Activated naive CD4-positive, alpha-beta T cell treated with anti-CD3 and anti-CD28 coated beads for 36 hours (primary cell): ENCODE measurements at regions not wholly inside any gene's neighbourhood (a gene's known extent, or its start where the extent isn't known, plus 50 kb on each side); places are given as distances from the start of the nearest gene placed in this dataset.

Source experiments
- CTCF ChIA-PET: fragments of 350-600 bp; sonication (Branson Sonifier 250); formaldehyde crosslinking; loops from one replicate; lab custom pipeline; 2021; ENCODE audit warnings: antibody characterized with exemption; lab: Charles Lee
- DNase-seq: peaks from one replicate; pipeline ENCODE4 v3.0.0-alpha.2; 2020
- H3K27ac Mint-ChIP-seq: one replicate; pipeline ENCODE4 v1.8.0; 2021; ENCODE audit warnings: mild to moderate bottlenecking, mixed read lengths
- H3K27me3 Mint-ChIP-seq: one replicate; pipeline ENCODE4 v1.8.0; 2021; ENCODE audit warnings: low read depth, mixed read lengths
- H3K36me3 Mint-ChIP-seq: one replicate; pipeline ENCODE4 v1.8.0; 2021; ENCODE audit warnings: low read depth, mixed read lengths
- H3K4me1 Mint-ChIP-seq: one replicate; pipeline ENCODE4 v1.8.0; 2021; ENCODE audit warnings: low read depth, mixed read lengths
- H3K4me3 Mint-ChIP-seq: one replicate; pipeline ENCODE4 v1.8.0; 2021; ENCODE audit warnings: mild to moderate bottlenecking, moderate library complexity, mixed read lengths
- H3K9me3 Mint-ChIP-seq: one replicate; pipeline ENCODE4 v1.8.0; 2021; ENCODE audit warnings: mixed read lengths
- intact Hi-C: fragments of 100-400 bp; cut with micrococcal nuclease; formaldehyde crosslinking; loops from one replicate; pipeline ENCODE4 v1.15.1; 2023

GRCh38 chr1:17944646-17945045 lies 163.0 kb upstream of the IGSF21 start:
- no peak overlapping the region for H3K27ac Mint-ChIP-seq
- DNase-seq = no peak
- H3K9me3 Mint-ChIP-seq = no peaks in the 10 kb centered on the region
- H3K4me3 Mint-ChIP-seq = no peak overlapping the region
- H3K4me1 Mint-ChIP-seq = no peaks in the 10 kb centered on the region
- CTCF ChIA-PET = no interaction called here
- H3K27me3 Mint-ChIP-seq = peaks cover 5% of the 10 kb centered on the region
- intact Hi-C loops = no loop called here
- H3K36me3 Mint-ChIP-seq = no peaks in the 10 kb centered on the region

GRCh38 chr1:17946434-17946833 lies 161.2 kb upstream of the IGSF21 start:
- DNase-seq = no peak
- Mint-ChIP-seq H3K27ac (no peak overlapping the region), H3K9me3 (no peaks in the 10 kb centered on the region), H3K27me3 (peaks cover 5% of the 10 kb centered on the region), H3K4me3 (no peak overlapping the region), H3K4me1 (no peaks in the 10 kb centered on the region), H3K36me3 (no peaks in the 10 kb centered on the region)
- intact Hi-C loops = no loop called here
- CTCF ChIA-PET = interaction anchor here (1.1 kb wide), 1 partner anchor 154 kb away, joined by 4 read pairs; no protein-coding TSS in a partner anchor

GRCh38 chr1:17948594-17948993 lies 159.0 kb upstream of the IGSF21 start:
- no peak for DNase-seq
- intact Hi-C loops = no loop called here
- Mint-ChIP-seq H3K4me3 (no peak overlapping the region), H3K4me1 (no peaks in the 10 kb centered on the region), H3K36me3 (no peaks in the 10 kb centered on the region), H3K27me3 (peaks cover 6% of the 10 kb centered on the region), H3K9me3 (no peaks in the 10 kb centered on the region), H3K27ac (no peak overlapping the region)
- CTCF ChIA-PET = no interaction called here

DNA sequence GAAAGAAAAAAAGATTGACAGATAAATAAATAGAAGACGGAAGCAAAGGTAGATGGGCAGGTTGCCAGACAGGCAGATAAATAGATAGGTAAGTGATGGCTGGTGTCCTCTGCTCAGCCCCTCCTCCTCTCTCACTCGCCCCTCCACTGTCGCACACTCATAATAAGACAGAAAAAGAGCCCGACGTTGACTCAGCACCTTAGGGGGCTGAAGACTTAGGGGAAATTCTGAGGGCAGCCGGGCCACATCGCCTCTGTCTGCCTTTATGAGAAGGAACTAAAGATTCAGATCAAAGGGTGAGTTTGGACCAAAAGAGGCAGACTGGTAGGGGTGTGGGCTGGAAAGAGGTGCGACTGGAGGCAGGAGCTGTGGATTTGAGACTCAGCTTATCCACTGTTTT lies 158.1 kb upstream of the IGSF21 start:
- peaks cover 6% of the 10 kb centered on the region for H3K27me3 Mint-ChIP-seq
- CTCF ChIA-PET = no interaction called here
- H3K27ac Mint-ChIP-seq = no peak overlapping the region

GRCh38 chr1:17950728-17951127 lies 156.9 kb upstream of the IGSF21 start:
- Mint-ChIP-seq H3K9me3 (no peaks in the 10 kb centered on the region), H3K4me3 (no peak overlapping the region), H3K4me1 (no peaks in the 10 kb centered on the region), H3K27me3 (peaks cover 8% of the 10 kb centered on the region), H3K36me3 (no peaks in the 10 kb centered on the region), H3K27ac (no peak overlapping the region)
- CTCF ChIA-PET = no interaction called here
- intact Hi-C loops = no loop called here
- no peak for DNase-seq

More for the DNA sequence above, 158.1 kb upstream of the IGSF21 start:
- no peaks in the 10 kb centered on the region for H3K4me1 Mint-ChIP-seq
- intact Hi-C loops = no loop called here
- no peak for DNase-seq
- H3K4me3 Mint-ChIP-seq = no peak overlapping the region
- H3K9me3 Mint-ChIP-seq = no peaks in the 10 kb centered on the region
- no peaks in the 10 kb centered on the region for H3K36me3 Mint-ChIP-seq

- DNase-seq = no peak
- H3K4me1 Mint-ChIP-seq = no peaks in the 10 kb centered on the region
- H3K27me3 Mint-ChIP-seq = peaks cover 10% of the 10 kb centered on the region
- H3K4me3 Mint-ChIP-seq = no peak overlapping the region
- intact Hi-C loops = no loop called here
- no peaks in the 10 kb centered on the region for H3K9me3 Mint-ChIP-seq
- H3K36me3 Mint-ChIP-seq = no peaks in the 10 kb centered on the region
- no peak overlapping the region for H3K27ac Mint-ChIP-seq
- CTCF ChIA-PET = no interaction called here
These were observed 155.1 kb upstream of the IGSF21 start for GRCh38 chr1:17952506-17952905.

- H3K36me3 Mint-ChIP-seq = no peaks in the 10 kb centered on the region
- intact Hi-C loops = no loop called here
- no peak overlapping the region for H3K27ac Mint-ChIP-seq
- no peaks in the 10 kb centered on the region for H3K9me3 Mint-ChIP-seq
- CTCF ChIA-PET = no interaction called here
- H3K4me3 Mint-ChIP-seq = no peak overlapping the region
- H3K4me1 Mint-ChIP-seq = peaks cover 12% of the 10 kb centered on the region
- H3K27me3 Mint-ChIP-seq = peaks cover 12% of the 10 kb centered on the region
- no peak for DNase-seq
These were observed 153.7 kb upstream of the IGSF21 start for GRCh38 chr1:17953921-17954320.

DNA sequence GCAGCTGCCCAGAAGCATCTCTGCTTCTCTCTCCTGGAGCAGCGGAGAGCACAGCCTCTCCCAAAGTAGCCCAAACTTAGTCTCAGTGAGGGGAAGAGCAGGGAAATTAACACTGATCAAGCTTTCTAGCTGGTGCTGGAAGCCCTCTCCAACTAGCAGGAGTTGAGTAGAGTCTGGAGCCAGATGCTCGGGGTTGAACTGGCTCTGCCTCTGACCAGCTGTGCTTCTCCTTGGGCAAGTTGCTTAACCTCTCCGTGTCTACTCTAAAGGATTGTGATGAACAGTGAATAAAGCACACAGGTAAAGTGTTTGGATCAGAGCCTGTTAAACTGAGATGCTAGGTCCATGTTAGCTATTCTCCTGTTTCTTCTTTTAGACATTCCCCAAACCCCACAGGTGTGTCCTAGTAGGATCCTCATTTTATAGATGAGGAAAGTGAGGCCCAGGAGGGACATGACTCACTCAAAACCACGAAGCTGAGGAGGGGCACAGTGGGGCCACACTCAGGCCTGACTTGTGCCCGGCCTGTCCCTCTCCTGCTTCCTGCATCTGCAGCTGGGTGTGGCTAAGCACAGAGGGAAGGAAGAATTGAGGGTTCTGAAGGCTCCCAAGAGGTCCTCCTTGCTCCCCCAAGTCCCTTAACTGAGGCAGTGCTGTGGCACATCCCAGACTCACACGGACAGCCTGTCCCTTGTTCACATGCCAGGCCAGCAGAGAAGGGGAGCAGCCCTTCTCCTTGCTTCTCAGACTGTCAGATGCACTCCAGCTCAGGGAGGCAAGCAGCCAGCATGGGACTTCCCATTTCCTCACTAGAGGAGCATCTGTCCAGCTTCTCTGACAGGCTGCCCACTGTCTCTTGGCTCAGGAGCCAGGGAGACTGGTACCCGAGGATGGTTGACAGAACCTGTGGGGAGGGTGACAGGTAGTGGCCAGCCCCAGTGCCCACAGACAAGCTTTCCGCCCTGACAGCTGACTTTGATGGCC lies 152.0 kb upstream of the IGSF21 start:
- Mint-ChIP-seq H3K27me3 (peaks cover 9% of the 10 kb centered on the region), H3K36me3 (no peaks in the 10 kb centered on the region), H3K27ac (no peak overlapping the region), H3K4me1 (peaks cover 12% of the 10 kb centered on the region), H3K9me3 (no peaks in the 10 kb centered on the region), H3K4me3 (no peak overlapping the region)
- DNase-seq = no peak
- intact Hi-C loops = no loop called here
- CTCF ChIA-PET = no interaction called here

GRCh38 chr1:17957588-17958267 lies 149.9 kb upstream of the IGSF21 start:
- Mint-ChIP-seq H3K4me3 (no peak overlapping the region), H3K36me3 (no peaks in the 10 kb centered on the region), H3K27ac (no peak overlapping the region), H3K27me3 (peaks cover 9% of the 10 kb centered on the region), H3K4me1 (peaks cover 12% of the 10 kb centered on the region), H3K9me3 (no peaks in the 10 kb centered on the region)
- intact Hi-C loops = no loop called here
- CTCF ChIA-PET = no interaction called here
- DNase-seq = no peak

DNA sequence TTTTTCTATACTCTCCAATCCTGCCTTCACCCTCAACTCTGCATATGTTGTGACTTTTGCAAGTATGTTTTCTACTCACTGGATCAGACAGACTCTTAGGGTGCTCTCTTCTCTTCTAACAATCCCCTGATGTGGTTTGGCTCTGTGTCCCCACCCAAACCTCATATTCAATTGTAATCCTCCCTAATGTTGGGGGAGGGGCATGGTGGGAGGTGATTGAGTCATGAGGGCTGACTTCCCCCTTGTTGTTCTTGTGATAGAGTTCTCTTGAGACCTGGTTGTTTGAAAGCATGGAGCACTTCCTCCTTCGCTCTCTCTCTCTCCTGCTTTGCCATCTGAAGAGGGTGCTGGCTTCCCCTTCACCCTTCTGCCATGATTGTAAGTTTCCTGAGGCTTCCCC lies 148.9 kb upstream of the IGSF21 start:
- CTCF ChIA-PET = no interaction called here
- Mint-ChIP-seq H3K27ac (no peak overlapping the region), H3K4me3 (no peak overlapping the region), H3K9me3 (no peaks in the 10 kb centered on the region), H3K4me1 (peaks cover 12% of the 10 kb centered on the region), H3K36me3 (no peaks in the 10 kb centered on the region), H3K27me3 (peaks cover 5% of the 10 kb centered on the region)
- DNase-seq = no peak
- intact Hi-C loops = no loop called here

GRCh38 chr1:17963513-17963912 lies 144.1 kb upstream of the IGSF21 start:
- H3K27ac Mint-ChIP-seq = no peak overlapping the region
- CTCF ChIA-PET = no interaction called here
- H3K4me1 Mint-ChIP-seq = peaks cover 5% of the 10 kb centered on the region
- no peaks in the 10 kb centered on the region for H3K36me3 Mint-ChIP-seq
- peaks cover 4% of the 10 kb centered on the region for H3K27me3 Mint-ChIP-seq
- DNase-seq = no peak
- intact Hi-C loops = no loop called here
- H3K9me3 Mint-ChIP-seq = no peaks in the 10 kb centered on the region
- no peak overlapping the region for H3K4me3 Mint-ChIP-seq

DNA sequence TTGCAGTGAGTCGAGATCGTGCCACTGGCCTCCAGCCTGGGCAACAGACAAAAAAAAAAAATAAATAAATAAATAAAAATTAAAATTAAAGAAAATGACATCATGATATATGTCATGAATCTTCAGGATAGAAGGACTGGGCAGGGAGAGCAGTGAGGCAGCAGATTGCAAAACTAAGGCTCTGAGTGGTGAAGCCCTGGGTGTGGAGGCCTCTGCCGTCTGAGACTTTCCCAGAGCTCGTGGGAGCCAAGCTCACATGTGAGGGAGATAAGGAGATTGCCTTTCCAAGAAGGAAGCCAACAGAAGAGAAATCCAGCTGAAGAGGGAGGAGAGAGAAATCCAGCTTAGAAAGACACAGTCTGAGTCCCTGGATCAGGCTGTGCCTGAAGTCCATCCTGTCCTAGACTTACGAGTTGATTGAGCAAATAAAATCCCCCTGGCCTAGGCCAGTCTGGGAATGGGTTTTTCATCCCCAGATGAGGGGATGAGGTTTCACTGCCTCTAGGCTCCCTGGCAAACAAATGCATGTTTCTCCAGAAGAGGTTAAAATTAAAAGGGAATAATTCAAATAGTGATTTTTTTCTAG lies 142.0 kb upstream of the IGSF21 start:
- CTCF ChIA-PET = interaction anchor here (1.0 kb wide), 1 partner anchor 135 kb away, joined by 4 read pairs; no protein-coding TSS in a partner anchor
- H3K4me1 Mint-ChIP-seq = no peaks in the 10 kb centered on the region
- no peaks in the 10 kb centered on the region for H3K36me3 Mint-ChIP-seq
- no peaks in the 10 kb centered on the region for H3K9me3 Mint-ChIP-seq
- no peak overlapping the region for H3K4me3 Mint-ChIP-seq
- intact Hi-C loops = no loop called here
- H3K27me3 Mint-ChIP-seq = peaks cover 2% of the 10 kb centered on the region
- no peak overlapping the region for H3K27ac Mint-ChIP-seq
- DNase-seq = no peak
